ENCODE measurements at regions not wholly inside any gene's neighbourhood (a gene's known extent, or its start where the extent isn't known, plus 50 kb on each side); places are given as distances from the start of the nearest gene placed in this dataset.

DNA sequence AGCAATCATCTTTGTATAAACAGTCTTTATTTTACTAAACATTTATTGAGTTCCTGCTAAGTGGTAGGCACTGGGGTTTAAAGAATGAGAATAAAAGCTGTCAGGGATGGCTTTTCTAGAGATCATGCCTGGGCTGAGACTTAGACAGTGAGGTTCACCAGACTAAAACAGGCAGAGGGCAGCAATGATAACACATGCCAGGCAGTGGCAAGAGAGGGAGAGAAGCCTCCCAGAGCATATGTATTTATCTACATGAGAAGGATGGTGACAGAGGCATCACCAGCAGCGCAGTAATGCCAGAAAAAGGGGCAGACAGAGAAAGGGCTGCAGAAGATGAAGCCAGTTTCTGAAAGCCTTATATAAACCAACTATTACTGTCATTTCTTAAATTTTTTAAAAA lies 121.0 kb upstream of the CCDC180 start:
- no peak for TF ChIP-seq EZH2 (IDR thresholded peaks at IDR 0.05; ENCODE audit: borderline replicate concordance, insufficient read depth, low read length, poor library complexity, severe bottlenecking)
- no peak for TF ChIP-seq CTCF (IDR thresholded peaks at IDR 0.05; ENCODE audit: poor library complexity, severe bottlenecking)

Data from neural cell (in vitro differentiated cells).